Heart right ventricle (tissue), 16 donors: ENCODE measurements at regions not wholly inside any gene's neighbourhood (a gene's known extent, or its start where the extent isn't known, plus 50 kb on each side); places are given as distances from the start of the nearest gene placed in this dataset.
"Not testable (repeated sequence)": the region's sequence is repeated elsewhere in the genome, so short reads cannot be mapped to it uniquely, and the experiment has no call there.

Experiments used
- ATAC-seq, 8 donors: fragments of 200-7000 bp; cut with Tn5 transposase; one replicate each; pipeline ENCODE4 v1.9.1; 2020; ENCODE audit warnings: mild to moderate bottlenecking in 8 of 8, moderate library complexity in 8 of 8, moderate number of reproducible peaks in 1 of 8
- DNase-seq, 2 donors: peaks; one replicate each; pipeline ENCODE4 v3.0.0-alpha.2; 2020
- H3K27ac ChIP-seq, 10 donors: fragments of 200-600 bp; sonication (generic) in 2 of 10; one replicate each; pipeline versions ENCODE4 v1.5.0 to v1.8.0; 2020 to 2022; ENCODE audit warnings: mild to moderate bottlenecking in 3 of 10
- H3K27me3 ChIP-seq, 7 donors: fragments of 200-600 bp; one replicate each; pipeline ENCODE4 v1.8.0; 2021 to 2022; ENCODE audit warnings: mild to moderate bottlenecking in 2 of 7
- H3K36me3 ChIP-seq, 9 donors: fragments of 200-600 bp; sonication (generic) in 1 of 9; one replicate each; pipeline versions ENCODE4 v1.5.0 to v1.8.0; 2020 to 2022; ENCODE audit warnings: mild to moderate bottlenecking in 2 of 9
- H3K4me1 ChIP-seq, 9 donors: fragments of 200-600 bp; sonication (generic) in 1 of 9; one replicate each; pipeline versions ENCODE4 v1.5.0 to v1.8.0; 2020 to 2022; ENCODE audit warnings: mild to moderate bottlenecking in 4 of 9
- H3K4me3 ChIP-seq, 10 donors: fragments of 200-600 bp; sonication (generic) in 2 of 10; one replicate each; pipeline versions ENCODE4 v1.5.0 to v1.8.0; 2020 to 2022; ENCODE audit warnings: mild to moderate bottlenecking in 7 of 10, moderate library complexity in 2 of 10
- H3K9me3 ChIP-seq, 11 donors: fragments of 200-600 bp in 10 of 11; sonication (generic) in 2 of 11; one replicate each; pipeline versions ENCODE4 v1.5.0 to v1.8.0; 2013 to 2022; ENCODE audit warnings: mild to moderate bottlenecking in 2 of 11, control low read depth in 1 of 11, moderate library complexity in 1 of 11
- CTCF ChIP-seq, 9 donors: fragments of 200-600 bp; sonication (generic) in 2 of 9; IDR thresholded peaks; one replicate each; pipeline versions ENCODE4 v1.5.0 to v1.8.0; 2021 to 2022; ENCODE audit warnings: antibody characterized with exemption in 9 of 9, mild to moderate bottlenecking in 5 of 9, moderate library complexity in 1 of 9
- WGBS, 2 donors: extraction: QIAGEN DNeasy Blood & Tissue Kit; methylation state at CpG; one replicate each; pipeline ENCODE4 v1.1.7; 2013; ENCODE audit warnings: inconsistent platforms in 1 of 2; 5-methylcytosine and 5-hydroxymethylcytosine counted together
- intact Hi-C, 10 donors: fragments of 100-400 bp; cut with DNase I; formaldehyde crosslinking; loops; one replicate each; pipeline versions ENCODE4 v1.11.1 to v1.14.2; 2022
- donor health status: Arrhythmogenic right ventricular cardiomyopathy.
- donor health status: ischemic (EF 13 %, LVEDD 7.1; RV severe dilation, severe dysfunction).
- donor health status: healthy with polysubstance abuse.
- donor health status: DM: no; HTN: yes; CAD: no.
- donor health status: DM: no; HTN: no; CAD: no.
- donor health status: ischemic (EF 25% LVEDD 6.9; RV normal size, moderate dysfunction).
- donor health status: ischemic (EF 25% LVEDD 5.7; RV mildly dilated, moderate dysfunction).
- donor health status: healthy.
- donor health status: DM: yes; HTN: yes; CAD: no.
- donor health status: Ischemic cardiomyopathy.
- donor health status: ischemic (EF 35%, LVEDD 5.7; RV mildly dilated, moderate dysfunction).
- donor health status: nonischemic (EF 11% LVEDD 7.7; RV severe dilation, severe dysfunction).
- donor health status: DM: yes; HTN: yes; CAD: no.
- donor health status: PGD.
- donor health status: ischemic (EF 29% LVEDD 5.4; RV normal size, mild dysfunction).
- donor health status: nonischemic (EF 23%, LVEDD 6.1; RV moderate dilation, normal function).

- intact Hi-C loops, result no loop called here
- DNase-seq (no peak), ATAC-seq (no peak)
- H3K27ac ChIP-seq, result no peak overlapping the region
- 74 to 77% methylated on average over 1 of the region's 1 CpG for whole genome bisulfite sequencing, 2 donors
- peaks cover 0 to 13% (median 0%) of the 10 kb centered on the region in 11 donors for H3K9me3 ChIP-seq
- no peak overlapping the region for H3K4me3 ChIP-seq
- H3K4me1 ChIP-seq, result no peaks in the 10 kb centered on the region
- H3K27me3 ChIP-seq, result no peaks in the 10 kb centered on the region
- TF ChIP-seq CTCF (IDR thresholded peaks at IDR 0.05), result no peak
- no peaks in the 10 kb centered on the region for H3K36me3 ChIP-seq
Measured at GRCh38 chr17:53765609-53766008, 57.1 kb upstream of the KIF2B start.

GRCh38 chr17:53765129-53765528 is 57.6 kb upstream of the KIF2B start:
- no peak for TF ChIP-seq CTCF (IDR thresholded peaks at IDR 0.05)
- Histone ChIP-seq H3K27me3 (no peaks in the 10 kb centered on the region), H3K27ac (no peak overlapping the region), H3K4me1 (no peaks in the 10 kb centered on the region), H3K36me3 (no peaks in the 10 kb centered on the region), H3K9me3 (peaks cover 0 to 13% (median 0%) of the 10 kb centered on the region in 11 donors), H3K4me3 (no peak overlapping the region)
- DNase-seq (no peak), ATAC-seq (no peak)
- 94 to 95% methylated on average over 2 of the region's 2 CpGs for WGBS, 2 donors
- intact Hi-C loops, result no loop called here

- Histone ChIP-seq H3K9me3 (peaks cover 0 to 10% (median 0%) of the 10 kb centered on the region in 11 donors), H3K27ac (no peak overlapping the region), H3K36me3 (no peaks in the 10 kb centered on the region), H3K4me1 (no peaks in the 10 kb centered on the region), H3K4me3 (no peak overlapping the region), H3K27me3 (no peaks in the 10 kb centered on the region)
- no peak for DNase-seq
- WGBS, 2 donors, result 97 to 98% methylated on average over 22 of the region's 22 CpGs
- intact Hi-C loops, result no loop called here
- no peak for TF ChIP-seq CTCF (IDR thresholded peaks at IDR 0.05)
- ATAC-seq, result no peak
Measured at GRCh38 chr17:53757559-53757958, 65.2 kb upstream of the KIF2B start.

GRCh38 chr17:53757116-53757515 is 65.6 kb upstream of the KIF2B start:
- H3K36me3 ChIP-seq, ATAC-seq, H3K9me3 ChIP-seq, H3K4me1 ChIP-seq, DNase-seq, intact Hi-C loops, H3K27ac ChIP-seq, H3K4me3 ChIP-seq, H3K27me3 ChIP-seq: not testable (repeated sequence)
- WGBS, 2 donors, result 96 to 99% methylated on average over 18 to 20 of the region's 20 CpGs

GRCh38 chr17:53749178-53749577 is 73.5 kb upstream of the KIF2B start:
- Histone ChIP-seq H3K36me3 (no peaks in the 10 kb centered on the region), H3K27me3 (peaks cover 0 to 5% (median 0%) of the 10 kb centered on the region in 7 donors), H3K4me3 (no peak overlapping the region), H3K27ac (no peak overlapping the region), H3K4me1 (no peaks in the 10 kb centered on the region), H3K9me3 (peaks cover 0 to 10% (median 0%) of the 10 kb centered on the region in 11 donors)
- no peak for TF ChIP-seq CTCF (IDR thresholded peaks at IDR 0.05)
- WGBS, 2 donors, result 49 to 63% methylated on average over 1 of the region's 1 CpG
- DNase-seq (no peak), ATAC-seq (no peak)
- intact Hi-C loops, result loop anchor here in 1 of 10 donors (10.0 kb wide), 1 partner anchor 56 kb away; no protein-coding TSS in a partner anchor

- WGBS, 2 donors, result 23 to 28% methylated on average over 11 of the region's 11 CpGs
- not testable (repeated sequence) for H3K36me3 ChIP-seq, H3K27ac ChIP-seq, ATAC-seq, H3K4me1 ChIP-seq, H3K27me3 ChIP-seq, H3K9me3 ChIP-seq, DNase-seq, H3K4me3 ChIP-seq
- intact Hi-C loops, result loop anchor here in 1 of 10 donors (10.0 kb wide), 1 partner anchor 57 kb away; no protein-coding TSS in a partner anchor
Measured at GRCh38 chr17:53748159-53748820, 74.4 kb upstream of the KIF2B start.
